ENCODE measurements at regions not wholly inside any gene's neighbourhood (a gene's known extent, or its start where the extent isn't known, plus 50 kb on each side); places are given as distances from the start of the nearest gene placed in this dataset.
"Not testable (repeated sequence)": the region's sequence is repeated elsewhere in the genome, so short reads cannot be mapped to it uniquely, and the experiment has no call there.

GRCh38 chr7:55304018-55304762 lies 60.9 kb upstream of the LANCL2 start:
- DNase-seq: no peak

GRCh38 chr7:55305135-55305534 lies 60.0 kb upstream of the LANCL2 start:
- DNase-seq: no peak

GRCh38 chr7:55306331-55306730 lies 58.8 kb upstream of the LANCL2 start:
- no peak for DNase-seq

- no peak for DNase-seq
These were observed 57.8 kb upstream of the LANCL2 start for GRCh38 chr7:55307123-55307916.

- DNase-seq: no peak
These were observed 56.8 kb upstream of the LANCL2 start for GRCh38 chr7:55308186-55308929.

GRCh38 chr7:55309040-55309991 lies 55.8 kb upstream of the LANCL2 start:
- DNase-seq: no peak

GRCh38 chr7:55310287-55311025 lies 54.7 kb upstream of the LANCL2 start:
- DNase-seq: no peak

- DNase-seq: not testable (repeated sequence)
These were observed 53.2 kb upstream of the LANCL2 start for GRCh38 chr7:55311892-55312291.

GRCh38 chr7:55313671-55314070 lies 51.5 kb upstream of the LANCL2 start:
- DNase-seq: not testable (repeated sequence)

GRCh38 chr7:55314967-55315366 lies 50.2 kb upstream of the LANCL2 start:
- no peak for DNase-seq
